Esophagus muscularis mucosa (tissue), 4 donors: ENCODE measurements at regions not wholly inside any gene's neighbourhood (a gene's known extent, or its start where the extent isn't known, plus 50 kb on each side); places are given as distances from the start of the nearest gene placed in this dataset.

ENCODE experiments used
- DNase-seq: peaks from one replicate; pipeline ENCODE4 v3.0.0-alpha.2; 2017; ENCODE audit errors: extremely low spot score
- H3K27ac ChIP-seq, 4 donors: fragments of 200-600 bp; sonication (generic); replicated peaks in 1 of 4; 1 replicate in 3 of 4; 2 replicates in 1 of 4; pipeline ENCODE4 v1.5.1; 2016 to 2019; ENCODE audit warnings: mild to moderate bottlenecking in 1 of 4
- H3K27me3 ChIP-seq, 4 donors: fragments of 200-600 bp; sonication (generic); one replicate each; pipeline versions ENCODE4 v1.5.1 to v1.6.0; 2016 to 2019
- H3K36me3 ChIP-seq, 4 donors: fragments of 200-600 bp; sonication (generic); one replicate each; pipeline ENCODE4 v1.5.1; 2016 to 2019
- H3K4me1 ChIP-seq, 4 donors: fragments of 200-600 bp; sonication (generic); one replicate each; pipeline ENCODE4 v1.5.1; 2016 to 2019
- H3K4me3 ChIP-seq, 4 donors: fragments of 200-600 bp; sonication (generic); 1 replicate in 2 of 4; 2 replicates in 2 of 4; pipeline ENCODE4 v1.5.1; 2016 to 2019; ENCODE audit warnings: mild to moderate bottlenecking in 4 of 4, moderate library complexity in 1 of 4
- H3K9me3 ChIP-seq, 4 donors: fragments of 200-600 bp; sonication (generic); 1 replicate in 3 of 4; 2 replicates in 1 of 4; pipeline ENCODE4 v1.5.1; 2016 to 2019
- CTCF ChIP-seq, 3 experiments: fragments of 200-600 bp in 2 of 3; fragments of 450-650 bp in 1 of 3; sonication (generic) in 2 of 3; IDR thresholded peaks; one replicate each; pipeline ENCODE4 v1.5.1; 2017 to 2019; ENCODE audit warnings: antibody characterized with exemption in 3 of 3, mild to moderate bottlenecking in 2 of 3, moderate library complexity in 1 of 3
- EP300 ChIP-seq: sonication (generic); formaldehyde crosslinking; IDR thresholded peaks from one replicate; pipeline ENCODE4 v1.6.1; 2017; ENCODE audit warnings: antibody characterized with exemption
- POLR2A ChIP-seq: fragments of 450-650 bp; IDR thresholded peaks from one replicate; pipeline ENCODE4 v1.6.1; 2017; ENCODE audit warnings: antibody characterized with exemption, moderate library complexity, mild to moderate bottlenecking, low read depth
- POLR2AphosphoS5 ChIP-seq, 2 donors: sonication (generic); formaldehyde crosslinking; IDR thresholded peaks; one replicate each; pipeline ENCODE4 v1.6.1; 2017; ENCODE audit warnings: antibody characterized with exemption in 2 of 2
- WGBS: methylation state at CpG from one replicate; pipeline ENCODE4 v1.1.5; 2018; 5-methylcytosine and 5-hydroxymethylcytosine counted together
- intact Hi-C: fragments of 100-400 bp; cut with DNase I; formaldehyde crosslinking; loops from one replicate; pipeline ENCODE4 v1.15.1; 2023

DNA sequence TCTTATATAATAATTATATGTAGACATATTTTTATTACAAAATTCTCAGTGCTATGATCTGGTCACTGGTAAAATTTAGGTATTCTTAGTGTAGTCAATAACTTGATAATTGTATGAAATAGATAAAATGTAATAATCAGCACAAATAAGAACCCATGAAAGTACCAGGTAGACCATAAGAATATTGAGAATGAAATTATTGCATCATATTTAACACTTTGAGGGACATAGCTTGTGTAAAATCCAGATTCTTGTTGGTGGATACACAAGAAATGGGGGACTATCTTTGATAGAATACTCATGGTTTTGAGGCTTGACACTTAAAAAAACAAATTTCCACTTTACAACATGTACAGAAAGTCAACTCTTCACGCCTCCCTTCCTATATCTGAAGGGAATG lies 898.8 kb upstream of the DDX18 start:
- H3K27me3 ChIP-seq, result no peaks in the 10 kb centered on the region
- 86% methylated on average over 1 of the region's 1 CpG for WGBS
- intact Hi-C loops, result no loop called here

DNA sequence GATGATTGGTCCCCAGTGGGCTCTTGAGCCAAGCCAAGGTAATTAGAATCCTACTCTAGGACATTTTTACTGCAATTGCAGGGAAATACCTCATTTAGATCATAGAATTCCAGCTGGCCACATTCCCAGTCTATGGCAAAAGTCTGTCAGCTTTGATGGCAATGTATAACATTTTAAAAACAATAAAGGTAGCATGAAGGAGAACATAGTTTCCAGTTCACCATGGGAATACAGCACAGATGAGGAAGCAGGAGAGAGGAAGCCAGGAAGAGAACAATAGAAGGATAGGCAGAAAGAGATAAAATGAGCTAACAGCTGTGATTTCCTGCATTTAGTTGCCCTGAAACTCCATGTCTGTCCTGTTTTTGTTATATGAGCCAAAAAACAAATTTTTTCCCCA lies 897.3 kb upstream of the DDX18 start:
- intact Hi-C loops, result no loop called here
- Histone ChIP-seq H3K4me3 (no peak overlapping the region), H3K27ac (no peak overlapping the region), H3K4me1 (no peaks in the 10 kb centered on the region), H3K9me3 (no peaks in the 10 kb centered on the region), H3K27me3 (no peaks in the 10 kb centered on the region), H3K36me3 (no peaks in the 10 kb centered on the region)
- DNase-seq, result no peak
- TF ChIP-seq POLR2AphosphoS5 (IDR thresholded peaks at IDR 0.05) (no peak), CTCF (IDR thresholded peaks at IDR 0.05) (no peak), POLR2A (no peak), EP300 (no peak)

More for the DNA sequence above, 898.8 kb upstream of the DDX18 start:
- Histone ChIP-seq H3K4me1 (no peaks in the 10 kb centered on the region), H3K27ac (no peak overlapping the region), H3K36me3 (no peaks in the 10 kb centered on the region), H3K9me3 (no peaks in the 10 kb centered on the region), H3K4me3 (no peak overlapping the region)
- TF ChIP-seq CTCF (IDR thresholded peaks at IDR 0.05), result no peak
- TF ChIP-seq EP300, result no peak
- TF ChIP-seq POLR2A, result no peak
- TF ChIP-seq POLR2AphosphoS5 (IDR thresholded peaks at IDR 0.05), result no peak
- DNase-seq, result no peak

GRCh38 chr2:116918574-116918973 lies 895.9 kb upstream of the DDX18 start:
- H3K36me3 ChIP-seq, result no peaks in the 10 kb centered on the region
- no peak overlapping the region for H3K4me3 ChIP-seq
- H3K4me1 ChIP-seq, result no peaks in the 10 kb centered on the region
- intact Hi-C loops, result no loop called here
- no peaks in the 10 kb centered on the region for H3K27me3 ChIP-seq
- TF ChIP-seq POLR2A (no peak), CTCF (IDR thresholded peaks at IDR 0.05) (no peak), POLR2AphosphoS5 (IDR thresholded peaks at IDR 0.05) (no peak), EP300 (no peak)
- whole genome bisulfite sequencing, result 81% methylated on average over 4 of the region's 4 CpGs
- no peak overlapping the region for H3K27ac ChIP-seq
- H3K9me3 ChIP-seq, result no peaks in the 10 kb centered on the region
- DNase-seq, result no peak

- no peaks in the 10 kb centered on the region for H3K9me3 ChIP-seq
- intact Hi-C loops, result no loop called here
- TF ChIP-seq POLR2A (no peak), POLR2AphosphoS5 (IDR thresholded peaks at IDR 0.05) (no peak), CTCF (IDR thresholded peaks at IDR 0.05) (no peak), EP300 (no peak)
- H3K4me1 ChIP-seq, result no peaks in the 10 kb centered on the region
- no peaks in the 10 kb centered on the region for H3K27me3 ChIP-seq
- no peak overlapping the region for H3K27ac ChIP-seq
- WGBS, result 67% methylated on average over 2 of the region's 2 CpGs
- no peaks in the 10 kb centered on the region for H3K36me3 ChIP-seq
- DNase-seq, result no peak
- H3K4me3 ChIP-seq, result no peak overlapping the region
These were observed 892.1 kb upstream of the DDX18 start for GRCh38 chr2:116922414-116922813.

DNA sequence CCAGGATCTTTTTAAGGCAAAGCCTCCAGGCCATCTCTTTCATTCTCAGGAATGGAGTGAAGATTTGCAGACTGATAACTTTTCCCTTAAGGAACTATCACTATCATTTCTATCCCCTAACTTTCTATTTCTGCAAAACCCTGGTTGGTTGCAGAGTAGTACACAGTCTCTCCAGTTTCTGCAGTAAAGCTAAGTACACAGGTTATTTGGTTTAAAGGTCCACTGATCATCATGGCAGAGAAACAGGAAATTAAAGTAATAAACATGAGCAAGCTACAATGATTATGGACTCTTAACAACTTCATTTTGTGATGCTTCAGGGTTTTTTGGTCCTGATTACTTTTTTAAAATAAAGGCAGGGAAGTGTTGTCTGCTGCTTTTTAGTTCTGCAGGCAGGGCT lies 890.0 kb upstream of the DDX18 start:
- no peak for DNase-seq
- Histone ChIP-seq H3K36me3 (no peaks in the 10 kb centered on the region), H3K4me3 (no peak overlapping the region), H3K27me3 (no peaks in the 10 kb centered on the region), H3K27ac (no peak overlapping the region), H3K9me3 (no peaks in the 10 kb centered on the region), H3K4me1 (no peaks in the 10 kb centered on the region)
- no peak for TF ChIP-seq CTCF (IDR thresholded peaks at IDR 0.05)
- TF ChIP-seq EP300, result no peak
- TF ChIP-seq POLR2AphosphoS5 (IDR thresholded peaks at IDR 0.05), result no peak
- no peak for TF ChIP-seq POLR2A
- intact Hi-C loops, result no loop called here
